Fibroblast of gingiva (primary cell): ENCODE measurements at regions not wholly inside any gene's neighbourhood (a gene's known extent, or its start where the extent isn't known, plus 50 kb on each side); places are given as distances from the start of the nearest gene placed in this dataset.

Experiments used
- DNase-seq: peaks from one replicate; pipeline ENCODE4 v3.0.0-alpha.2; 2011; ENCODE audit warnings: low read depth

GRCh38 chr19:30898353-30899103 lies 450.7 kb downstream of the TSHZ3 start:
- no peak for DNase-seq

GRCh38 chr19:30897553-30897952 lies 451.7 kb downstream of the TSHZ3 start:
- no peak for DNase-seq

- no peak for DNase-seq
Observed at GRCh38 chr19:30897034-30897433, 452.2 kb downstream of the TSHZ3 start.

- no peak for DNase-seq
Observed at GRCh38 chr19:30896554-30896953, 452.7 kb downstream of the TSHZ3 start.

GRCh38 chr19:30895946-30896345 lies 453.3 kb downstream of the TSHZ3 start:
- DNase-seq = no peak

GRCh38 chr19:30891051-30891450 lies 458.2 kb downstream of the TSHZ3 start:
- DNase-seq = no peak

GRCh38 chr19:30890033-30890432 lies 459.2 kb downstream of the TSHZ3 start:
- DNase-seq = no peak

GRCh38 chr19:30888937-30889336 lies 460.3 kb downstream of the TSHZ3 start:
- DNase-seq = no peak

- DNase-seq = no peak
Observed at GRCh38 chr19:30887042-30887441, 462.2 kb downstream of the TSHZ3 start.

GRCh38 chr19:30886222-30886621 lies 463.0 kb downstream of the TSHZ3 start:
- no peak for DNase-seq

GRCh38 chr19:30884146-30884812 lies 465.0 kb downstream of the TSHZ3 start:
- no peak for DNase-seq

GRCh38 chr19:30883071-30883470 lies 466.2 kb downstream of the TSHZ3 start:
- DNase-seq = no peak

GRCh38 chr19:30882411-30883005 lies 466.7 kb downstream of the TSHZ3 start:
- DNase-seq = no peak

- no peak for DNase-seq
Observed at GRCh38 chr19:30881930-30882329, 467.3 kb downstream of the TSHZ3 start.

GRCh38 chr19:30881281-30881680 lies 468.0 kb downstream of the TSHZ3 start:
- no peak for DNase-seq

GRCh38 chr19:30880551-30880950 lies 468.7 kb downstream of the TSHZ3 start:
- no peak for DNase-seq

GRCh38 chr19:30880151-30880550 lies 469.1 kb downstream of the TSHZ3 start:
- DNase-seq = no peak

- DNase-seq = no peak
Observed at GRCh38 chr19:30879736-30880135, 469.5 kb downstream of the TSHZ3 start.

GRCh38 chr19:30879225-30879624 lies 470.0 kb downstream of the TSHZ3 start:
- no peak for DNase-seq

- no peak for DNase-seq
Observed at GRCh38 chr19:30878495-30878894, 470.7 kb downstream of the TSHZ3 start.

GRCh38 chr19:30877661-30878113 lies 471.5 kb downstream of the TSHZ3 start:
- DNase-seq = no peak

GRCh38 chr19:30873691-30874090 lies 475.5 kb downstream of the TSHZ3 start:
- no peak for DNase-seq

GRCh38 chr19:30873003-30873402 lies 476.2 kb downstream of the TSHZ3 start:
- DNase-seq = no peak
